Activated CD4-positive, alpha-beta T cell treated with anti-CD3 and anti-CD28 coated beads, Interleukin-2, Interleukin-6, amounts not matched to agents 100 ng/mL and 50 ng/mL, durations not matched to agents 16 hours and 8 hours (primary cell): ENCODE measurements at regions not wholly inside any gene's neighbourhood (a gene's known extent, or its start where the extent isn't known, plus 50 kb on each side); places are given as distances from the start of the nearest gene placed in this dataset.

Source experiments
- DNase-seq: peaks from one replicate; pipeline ENCODE4 v3.0.0-alpha.2; 2020

DNA sequence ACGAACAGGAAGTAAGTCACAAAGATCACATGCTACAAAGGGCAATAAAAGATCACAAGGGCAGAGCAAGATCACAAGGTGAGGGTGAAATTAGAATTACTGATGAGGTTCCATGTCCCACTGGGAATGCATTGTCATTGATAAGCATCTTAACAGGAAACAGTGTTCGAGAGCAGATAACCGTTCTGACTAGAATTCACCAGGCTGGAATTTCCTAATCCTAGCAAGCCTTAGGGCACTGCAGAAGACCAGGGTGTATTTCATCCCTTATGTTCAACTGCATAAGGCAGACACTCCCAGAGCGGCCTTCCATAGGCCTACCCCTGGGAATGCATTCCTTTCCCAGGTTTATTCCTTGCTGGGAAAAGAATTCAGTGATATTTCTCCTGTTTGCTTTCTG is 980.6 kb upstream of the LCORL start:
- DNase-seq: no peak

DNA sequence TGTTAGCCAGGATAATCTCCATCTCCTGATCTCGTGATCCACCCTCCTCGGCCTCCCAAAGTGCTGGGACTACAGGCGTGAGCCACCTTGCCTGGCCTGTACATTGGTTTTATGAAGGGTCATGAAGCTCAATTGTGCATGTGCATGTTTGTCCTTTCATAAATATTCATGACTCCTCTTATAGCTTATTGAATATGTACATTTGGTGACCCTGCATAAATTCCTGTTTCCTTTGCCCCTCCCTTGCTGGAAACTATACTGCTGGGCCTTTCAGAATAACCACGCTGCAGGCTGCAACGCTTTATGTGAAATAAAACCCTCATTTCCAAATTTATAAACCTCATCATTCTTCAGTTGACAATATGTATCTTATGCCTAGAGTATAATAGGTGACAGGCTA is 978.0 kb upstream of the LCORL start:
- DNase-seq: no peak

DNA sequence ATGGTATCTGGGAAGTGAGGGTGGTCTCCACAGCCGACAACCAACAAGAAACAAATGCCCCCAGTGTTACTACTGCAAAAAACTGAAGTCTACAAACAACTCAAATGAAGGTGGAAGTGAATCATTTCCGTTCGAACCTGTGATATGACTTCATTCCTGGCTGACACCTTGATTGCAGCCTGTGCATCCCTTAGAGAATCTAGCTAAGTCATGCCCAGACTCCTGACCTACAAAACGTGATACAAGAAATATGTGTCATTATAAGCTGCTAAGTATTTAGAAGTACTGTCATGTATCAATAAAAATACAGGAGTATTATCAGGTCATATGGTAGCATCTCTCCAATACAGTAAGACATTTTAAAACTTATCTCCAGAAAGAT is 959.7 kb upstream of the LCORL start:
- no peak for DNase-seq

DNA sequence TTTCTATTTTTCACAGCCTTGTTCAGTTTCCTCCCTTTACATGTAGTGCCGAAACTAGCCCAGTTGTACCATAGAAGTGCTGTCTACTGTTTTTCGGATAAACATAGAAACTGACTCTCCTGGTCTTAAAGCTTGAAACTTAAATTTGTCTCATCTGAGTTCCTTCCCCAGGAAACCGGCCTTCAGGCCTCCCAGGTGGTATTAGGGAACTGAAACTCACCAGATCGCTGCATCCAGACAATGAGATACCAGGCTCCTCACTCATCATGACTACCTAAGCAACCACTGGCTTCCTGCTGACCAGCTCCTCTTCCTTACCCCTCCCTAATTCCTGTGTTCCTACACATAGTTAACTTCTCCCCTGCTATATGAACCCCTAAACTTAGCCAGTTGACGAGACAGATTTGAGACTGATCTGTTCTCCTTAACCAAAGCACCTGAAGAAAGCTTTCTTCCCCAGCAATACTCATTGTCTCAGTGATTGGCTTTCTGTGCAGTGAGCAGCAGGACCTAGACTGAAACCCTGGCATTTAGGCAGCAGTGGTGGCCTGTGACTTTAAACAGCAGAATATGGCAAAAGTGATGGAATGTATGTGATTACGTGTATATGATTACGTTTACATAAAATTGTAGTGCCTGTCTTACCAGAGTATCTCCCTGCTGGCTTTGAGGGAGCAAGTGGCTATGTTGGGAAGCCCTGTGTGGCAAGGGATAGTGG is 959.1 kb upstream of the LCORL start:
- DNase-seq: no peak

DNA sequence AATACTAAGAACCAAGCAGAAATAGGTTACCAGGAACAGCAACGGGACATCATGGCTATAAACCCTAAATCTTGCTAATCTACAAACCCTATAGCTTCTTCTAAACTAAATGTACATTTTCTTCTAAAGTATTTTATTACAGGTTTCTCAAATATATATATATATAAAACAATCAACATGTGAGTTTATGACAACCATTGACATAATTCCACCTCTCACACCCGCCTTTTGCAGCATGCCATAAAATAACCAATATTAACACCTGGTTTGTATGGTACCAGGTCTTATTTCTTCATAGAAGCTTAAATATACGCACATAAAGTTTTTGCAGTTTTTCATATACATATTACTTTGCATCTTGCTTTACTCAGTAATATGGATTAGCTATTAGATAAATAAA is 955.3 kb upstream of the LCORL start:
- no peak for DNase-seq

DNA sequence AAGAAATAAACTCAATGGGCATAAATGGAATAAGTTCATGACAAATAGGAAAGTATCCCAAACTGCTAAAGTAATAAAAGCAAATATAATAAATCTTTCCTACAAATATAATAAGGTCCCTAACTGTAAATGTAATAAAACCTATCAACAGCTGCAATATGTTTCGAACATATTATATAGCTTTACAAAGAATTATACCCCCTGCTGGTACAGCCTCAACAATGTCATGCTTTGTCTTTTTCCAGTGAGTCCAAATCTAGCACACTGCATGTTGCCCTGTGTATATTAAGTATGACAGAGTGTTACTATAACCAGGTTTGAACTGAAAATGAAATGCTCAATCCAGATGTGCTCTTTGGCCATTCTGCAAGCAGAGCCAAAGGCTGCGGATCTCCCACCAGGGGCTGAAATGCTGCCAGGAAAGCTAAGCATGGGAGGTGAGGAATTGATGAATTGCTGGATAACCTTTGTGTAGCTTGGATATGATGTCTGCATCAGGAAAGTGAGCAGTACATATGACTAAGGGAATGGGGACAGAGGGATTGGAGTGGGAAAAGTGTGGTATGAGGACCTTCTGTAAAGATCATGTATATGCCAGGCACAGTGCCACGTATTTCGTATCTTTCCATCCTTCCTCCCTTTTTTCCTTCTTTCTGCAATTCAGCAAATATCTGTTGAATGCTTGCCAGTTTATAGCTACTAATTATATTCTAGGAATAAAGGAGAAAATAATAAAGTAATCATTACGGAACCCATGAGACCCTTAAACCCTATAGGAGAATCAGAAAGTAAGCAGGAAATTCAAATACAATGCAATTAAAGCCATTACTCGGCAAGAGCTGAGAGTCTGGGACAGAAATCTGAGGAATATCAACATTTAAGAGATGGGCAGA is 954.6 kb upstream of the LCORL start:
- no peak for DNase-seq

DNA sequence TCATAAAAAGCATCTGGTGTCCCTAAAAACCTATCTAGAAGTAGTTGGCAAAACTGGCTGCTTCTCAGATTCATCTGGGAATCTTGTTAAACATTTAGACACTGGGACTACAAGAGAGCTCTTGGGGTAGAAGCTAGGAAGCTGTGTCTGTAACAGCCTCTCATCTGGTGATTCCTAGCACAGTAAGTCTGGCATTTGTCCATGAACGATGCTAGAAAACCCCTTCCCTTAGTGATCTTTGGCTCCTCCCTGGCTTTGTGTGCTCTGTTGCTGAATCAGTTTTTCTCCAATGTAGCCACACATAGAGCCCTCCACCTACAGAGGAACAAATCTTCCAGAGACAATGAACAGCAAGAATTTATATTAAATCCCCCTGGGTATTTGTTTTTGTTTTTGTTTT is 951.7 kb upstream of the LCORL start:
- DNase-seq: no peak

DNA sequence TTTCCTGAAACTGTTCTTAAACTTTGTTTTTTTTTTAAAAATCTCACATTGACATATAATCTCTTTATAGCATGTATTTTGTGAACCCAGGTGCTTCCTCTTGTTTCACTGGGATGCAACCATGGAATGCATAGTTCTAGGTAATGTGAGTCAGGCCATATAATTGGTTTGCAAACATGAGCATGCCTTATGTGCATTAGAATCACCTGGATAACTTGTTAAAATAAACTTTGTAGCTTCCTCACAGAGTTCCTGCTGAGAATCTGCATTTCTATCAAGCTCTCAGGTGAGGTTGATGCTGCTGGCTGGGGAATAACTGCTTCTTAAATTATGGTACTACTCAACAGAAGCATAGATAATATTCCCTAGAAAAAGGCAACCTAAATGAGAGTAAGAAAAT is 940.3 kb upstream of the LCORL start:
- DNase-seq: no peak

DNA sequence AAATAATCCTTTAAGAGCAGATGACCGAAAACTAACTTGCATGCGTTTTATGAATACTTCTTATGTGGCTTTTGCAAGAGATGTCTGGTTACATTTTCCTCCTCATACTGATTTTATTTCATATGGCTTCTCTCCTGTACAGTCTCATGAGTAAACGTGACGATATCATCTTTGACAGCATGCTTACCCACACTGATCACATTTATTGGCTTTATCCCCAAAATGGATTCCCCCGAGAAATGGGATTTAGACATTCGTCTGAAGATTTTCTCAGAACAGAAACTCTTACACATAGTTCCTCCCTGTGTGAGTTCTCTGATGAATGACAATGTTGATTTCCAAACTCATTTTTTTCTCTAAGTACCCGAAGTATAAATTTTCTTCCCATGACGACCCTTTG is 939.7 kb upstream of the LCORL start:
- no peak for DNase-seq

DNA sequence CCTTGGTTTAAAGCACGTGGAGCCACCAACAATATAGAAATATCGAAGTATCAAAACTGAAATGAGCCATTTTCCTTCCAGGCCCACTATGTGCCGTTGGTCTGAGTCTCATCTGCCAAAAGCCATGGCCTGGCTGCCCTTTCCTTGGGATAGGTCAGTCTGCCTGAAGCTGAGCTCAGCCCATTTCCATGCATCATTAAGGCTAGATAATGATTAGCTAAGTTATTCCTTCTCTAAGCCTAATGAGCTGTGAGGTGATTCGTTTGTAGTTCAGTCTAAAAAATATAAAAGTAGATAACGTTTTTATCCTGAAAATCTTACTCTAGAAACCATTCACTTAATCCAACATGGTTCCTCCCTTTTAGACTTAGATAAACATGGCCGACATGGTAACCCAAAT is 936.2 kb upstream of the LCORL start:
- no peak for DNase-seq

DNA sequence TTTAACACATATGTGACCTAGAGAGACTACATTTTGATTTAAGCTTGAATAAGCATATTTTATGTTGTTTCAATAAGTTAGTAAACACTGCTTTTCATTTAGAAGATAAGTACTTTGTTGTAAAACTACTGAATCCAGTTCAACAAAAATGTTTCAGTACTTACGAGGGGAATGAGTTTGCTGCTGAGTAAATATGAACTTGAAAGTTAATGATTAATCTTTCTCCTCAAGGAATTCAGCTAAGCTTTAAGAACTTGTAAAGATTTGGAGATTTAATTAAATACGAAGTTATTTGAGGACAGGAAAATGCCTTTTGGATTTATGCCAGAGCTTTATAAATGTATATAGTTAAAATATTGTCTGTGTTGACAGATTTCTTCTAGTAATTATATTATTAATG is 933.0 kb upstream of the LCORL start:
- DNase-seq: no peak

DNA sequence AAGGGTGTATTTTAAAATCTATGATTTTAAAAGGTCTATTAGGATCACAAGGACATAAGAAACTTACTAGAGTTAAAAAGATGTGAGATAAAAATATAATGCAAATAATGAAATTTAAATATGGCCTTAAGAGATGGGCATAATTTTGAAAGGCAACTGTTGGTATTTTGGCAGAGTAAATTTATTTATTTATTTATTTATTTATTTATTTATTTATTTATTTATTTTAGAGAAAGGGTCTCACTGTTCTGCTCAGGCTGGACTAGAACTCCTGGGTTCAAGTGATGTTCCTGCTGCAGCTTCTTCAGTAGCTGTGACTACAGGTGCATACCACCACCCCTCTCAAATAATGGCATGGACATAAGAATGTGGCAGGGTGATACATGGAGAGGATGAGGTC is 932.1 kb upstream of the LCORL start:
- no peak for DNase-seq

DNA sequence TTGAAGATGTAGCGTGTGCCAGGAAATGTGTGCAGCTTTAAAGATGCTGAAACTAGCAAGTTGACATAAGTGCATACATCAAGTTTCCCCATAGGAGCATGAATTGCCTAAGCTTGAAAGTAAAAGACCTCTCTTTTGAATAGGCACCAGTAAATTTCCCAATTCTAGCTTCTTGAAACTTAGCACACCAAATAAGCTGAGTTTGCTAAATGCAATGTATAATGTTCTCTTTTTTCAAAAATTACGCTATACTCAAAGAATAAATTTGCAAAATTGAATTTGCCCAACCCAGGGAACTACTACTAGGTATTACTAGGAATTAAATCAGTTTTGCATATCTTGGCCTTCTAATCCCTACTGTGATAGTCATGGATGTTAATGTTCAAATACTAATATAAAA is 923.9 kb upstream of the LCORL start:
- DNase-seq: no peak

DNA sequence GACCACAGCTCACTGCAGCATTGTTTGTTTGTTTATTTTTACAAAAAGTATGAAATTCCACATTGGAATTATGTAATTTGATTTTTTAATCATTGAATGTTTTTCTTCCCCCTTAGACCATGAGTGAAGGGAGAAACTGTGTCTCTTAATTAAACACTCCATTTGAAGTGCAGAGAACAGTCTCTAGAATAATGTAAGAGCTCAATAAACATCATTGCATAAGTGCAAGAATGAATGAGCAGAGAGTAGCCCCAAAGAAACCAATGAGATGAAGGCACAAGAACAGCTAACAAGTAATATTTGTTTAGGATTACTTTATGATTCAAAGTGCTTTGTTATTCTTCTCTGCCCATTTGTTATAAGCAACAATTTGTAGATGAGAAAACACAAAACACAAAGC is 921.3 kb upstream of the LCORL start:
- no peak for DNase-seq

DNA sequence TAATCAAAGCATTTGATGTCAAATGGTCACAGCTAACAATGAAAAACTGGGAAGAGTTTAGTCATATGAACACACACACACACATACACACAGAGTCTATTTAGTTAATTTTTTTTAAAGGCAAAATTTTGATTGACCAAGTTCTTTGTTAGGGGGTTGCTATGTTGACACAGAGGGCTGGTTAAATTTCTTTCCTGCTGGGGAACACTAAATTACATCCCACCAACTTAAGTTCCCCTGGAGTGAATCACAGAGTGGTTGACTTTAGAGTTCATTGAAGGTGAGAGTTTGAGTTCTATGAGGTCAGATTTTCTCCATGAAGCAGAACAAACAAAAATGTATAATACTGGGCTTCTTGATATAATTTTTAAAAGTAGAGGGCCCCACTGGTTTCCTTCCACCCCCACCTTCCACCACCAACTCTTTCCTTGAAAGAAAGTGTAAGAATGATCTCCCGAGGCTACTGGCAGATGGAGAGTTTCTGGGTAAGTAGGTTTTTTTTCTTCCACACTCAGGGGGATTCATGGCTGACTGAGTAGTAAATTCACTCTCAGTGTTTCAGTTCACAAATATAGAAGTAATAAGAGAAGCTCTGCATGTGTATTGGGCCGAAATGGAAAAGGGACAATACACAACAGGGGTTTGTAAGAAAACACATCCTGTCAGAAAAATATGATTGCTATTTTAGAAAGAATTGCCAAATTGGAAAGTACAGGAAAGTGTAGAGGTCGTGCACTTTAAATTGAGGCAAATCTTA is 917.0 kb upstream of the LCORL start:
- no peak for DNase-seq

DNA sequence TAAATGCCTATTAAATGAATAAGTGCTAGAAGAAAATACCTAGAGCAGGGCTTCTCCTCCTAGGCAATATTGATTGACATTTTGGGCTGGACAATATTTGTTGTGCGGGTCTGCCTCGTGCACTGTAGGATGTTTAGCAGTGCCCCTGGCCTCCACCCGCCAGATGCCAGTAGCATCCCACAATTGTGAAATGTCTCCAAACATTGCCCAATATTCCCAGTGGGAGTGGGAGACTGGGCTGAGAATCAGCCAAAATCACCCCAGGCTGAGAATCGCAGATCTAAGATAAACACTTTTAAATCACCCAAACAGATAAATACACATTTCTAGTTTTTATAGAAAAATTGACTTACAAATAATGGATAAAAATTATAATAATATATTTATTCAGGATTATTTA is 916.2 kb upstream of the LCORL start:
- no peak for DNase-seq

DNA sequence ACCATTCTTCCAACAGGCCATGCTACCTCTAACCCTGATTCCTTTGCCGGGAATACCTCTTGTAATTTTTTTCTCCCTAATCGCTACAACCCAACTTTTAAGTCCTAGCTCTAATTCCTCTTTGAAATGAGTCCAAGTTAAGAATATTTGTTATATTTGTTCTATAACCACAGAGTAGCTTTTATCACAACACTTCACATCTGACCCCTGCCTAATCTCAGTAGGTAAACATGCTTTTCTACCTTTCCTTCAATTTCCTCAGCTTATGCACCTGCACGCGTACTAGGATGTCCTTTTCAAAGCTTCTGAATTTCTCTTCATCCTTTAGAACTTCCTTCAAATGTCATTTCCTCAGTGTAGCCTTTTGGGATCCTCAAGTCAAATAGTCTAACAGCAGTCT is 915.5 kb upstream of the LCORL start:
- no peak for DNase-seq

DNA sequence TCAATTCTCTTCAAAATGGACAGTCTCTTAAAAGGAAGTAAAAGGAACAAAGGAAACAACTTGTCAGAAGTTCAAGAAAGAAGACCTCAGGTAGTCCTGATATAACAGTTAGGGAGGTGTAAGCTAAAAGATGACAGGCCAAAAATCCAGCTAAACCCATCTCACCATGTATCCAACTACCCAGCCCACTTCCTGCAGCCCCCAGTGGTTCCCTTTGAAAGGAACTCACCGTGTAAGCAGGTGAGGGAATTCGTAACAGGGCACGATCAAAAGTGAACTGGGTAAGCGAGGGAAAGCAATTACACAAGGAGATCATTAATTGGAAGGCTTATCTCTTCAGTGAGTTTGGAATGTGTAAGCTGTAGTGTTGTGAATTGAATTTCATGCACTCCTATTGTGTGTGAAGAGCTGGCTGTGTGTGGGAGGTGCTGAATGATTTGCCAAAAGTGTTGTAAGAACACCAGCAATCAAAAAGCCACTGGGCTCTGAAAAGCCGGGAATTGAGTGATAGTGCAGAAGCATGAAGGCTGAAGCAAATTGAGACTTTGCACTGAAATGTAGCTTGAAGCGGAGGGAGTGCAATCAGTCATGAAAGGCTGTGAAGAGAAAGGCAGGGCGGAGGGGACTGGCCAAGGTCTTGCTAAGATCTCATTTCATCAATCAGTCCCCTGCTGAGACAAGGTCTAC is 914.2 kb upstream of the LCORL start:
- DNase-seq: no peak

DNA sequence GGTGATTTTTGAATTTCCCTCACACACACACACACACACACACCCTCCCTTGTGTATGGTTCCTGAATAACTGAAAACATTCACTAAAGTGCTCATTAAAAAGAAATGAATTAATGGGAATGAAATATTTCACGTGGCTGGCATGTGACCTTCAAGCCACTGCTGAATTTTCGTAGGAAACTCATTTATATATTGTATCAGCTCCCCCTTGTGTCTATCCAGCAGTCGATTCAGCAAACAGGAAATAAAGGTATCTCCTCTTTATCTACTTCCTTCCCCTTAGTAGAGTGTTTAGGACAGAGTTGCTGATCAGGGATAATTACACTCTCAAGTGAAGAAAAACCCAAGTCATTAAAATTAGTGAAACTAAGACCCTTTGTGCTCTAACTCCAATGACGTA is 912.6 kb upstream of the LCORL start:
- no peak for DNase-seq

DNA sequence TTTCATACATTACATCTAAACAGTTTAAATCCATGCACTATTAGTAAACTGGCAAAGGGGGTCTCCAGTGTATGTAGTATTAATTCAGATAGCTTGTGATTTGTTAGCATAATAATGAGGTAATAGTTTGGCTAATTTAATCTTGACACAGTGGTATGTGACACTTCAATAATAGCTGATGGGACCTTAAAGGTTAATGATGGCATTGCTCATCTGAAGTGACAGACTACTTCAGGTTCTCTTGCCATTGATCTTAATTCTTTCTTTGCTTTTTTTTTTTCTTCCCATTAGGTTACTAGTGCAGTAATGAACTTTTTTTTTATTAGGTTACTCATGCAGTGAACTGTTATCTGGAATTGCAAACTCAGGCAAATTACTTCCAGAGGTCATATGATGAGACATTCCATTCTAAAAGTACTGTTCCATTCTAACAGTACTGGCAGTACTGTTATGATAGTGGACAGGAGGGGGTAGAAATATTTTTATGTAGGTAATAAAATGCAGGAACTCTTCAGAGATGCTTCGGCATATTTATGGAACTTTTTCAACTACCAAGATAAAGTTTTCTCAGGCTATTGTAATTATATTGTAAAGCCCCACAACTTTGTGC is 911.3 kb upstream of the LCORL start:
- no peak for DNase-seq

DNA sequence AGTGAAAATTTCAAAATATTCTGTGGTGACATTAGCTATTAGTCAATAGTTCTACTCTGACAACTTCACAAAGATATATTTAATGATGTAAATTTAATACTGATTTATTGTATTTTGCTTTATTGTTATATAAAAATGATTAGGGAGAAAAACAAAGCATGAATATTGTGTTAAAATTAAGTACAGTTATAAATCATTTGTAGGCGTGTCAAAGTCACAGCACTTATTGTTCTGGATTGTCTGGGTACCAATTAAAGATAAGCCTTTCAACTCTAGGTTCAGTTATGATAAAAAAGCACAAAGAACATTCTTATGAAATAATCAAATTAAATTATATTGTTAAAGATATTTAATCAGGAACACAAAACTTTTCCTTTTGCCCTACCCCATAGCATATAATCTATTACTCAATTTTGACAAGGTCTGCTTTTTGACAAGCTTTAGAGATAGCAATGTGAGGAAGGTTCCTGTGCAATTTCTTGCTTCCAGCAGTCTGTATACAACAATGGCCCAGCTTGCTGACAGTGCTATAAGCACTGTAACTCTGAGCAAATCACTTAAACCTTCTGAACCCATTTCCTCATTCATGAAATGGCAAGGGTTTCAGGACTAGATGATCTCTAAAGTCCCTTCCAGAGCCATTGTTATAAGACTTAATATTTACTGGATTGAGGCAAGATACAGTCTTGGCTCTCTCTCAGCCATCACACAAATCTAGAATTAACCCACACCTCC is 910.3 kb upstream of the LCORL start:
- DNase-seq: no peak

DNA sequence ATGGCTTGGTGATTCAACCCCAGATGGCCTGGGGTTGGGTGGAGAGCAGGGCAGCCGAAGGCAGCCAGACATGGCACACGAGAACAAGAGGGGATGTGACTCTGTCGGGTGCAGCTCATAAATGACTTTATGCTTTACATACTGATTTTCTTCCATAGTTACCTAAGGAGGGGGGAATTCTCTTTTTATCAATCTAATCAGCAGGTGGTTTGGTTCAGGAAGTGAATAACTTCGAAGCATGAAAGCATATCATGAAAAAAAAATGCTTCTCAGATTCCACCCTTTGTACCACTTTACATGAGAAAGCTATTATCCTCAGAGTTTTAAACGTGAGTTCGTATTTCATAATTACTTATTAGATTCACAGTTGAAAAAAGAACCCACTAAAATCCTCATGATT is 908.9 kb upstream of the LCORL start:
- DNase-seq: no peak
